HG02938 (cell line): ENCODE measurements at regions not wholly inside any gene's neighbourhood (a gene's known extent, or its start where the extent isn't known, plus 50 kb on each side); places are given as distances from the start of the nearest gene placed in this dataset.
"Not testable (repeated sequence)": the region's sequence is repeated elsewhere in the genome, so short reads cannot be mapped to it uniquely, and the experiment has no call there.

Source experiments
- ATAC-seq: cut with Tn5 transposase; IDR thresholded peaks from one replicate; pipeline ENCODE4 v1.9.1; 2021; ENCODE audit warnings: mild to moderate bottlenecking, moderate library complexity; ENCODE audit not compliant: unreplicated experiment

DNA sequence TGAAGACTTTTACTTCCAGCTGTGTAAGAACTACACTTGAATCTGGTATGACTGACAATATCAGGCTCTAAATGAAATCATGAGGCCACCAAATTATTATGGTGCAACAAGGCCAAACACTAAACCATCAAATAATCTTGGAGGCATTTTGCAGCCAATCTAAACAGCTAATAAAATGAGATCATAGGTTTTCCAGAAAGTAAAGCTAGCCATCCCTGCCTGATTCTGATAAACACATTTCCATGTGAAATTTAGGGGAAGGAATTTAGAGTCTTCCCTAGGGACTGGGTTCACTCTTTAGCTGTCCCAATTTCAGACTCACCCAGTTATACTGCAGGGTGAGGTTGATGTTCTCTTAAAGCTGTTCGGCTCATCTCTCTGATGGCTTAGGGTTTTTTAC lies 190.3 kb upstream of the TMEM196 start:
- no peak for ATAC-seq

DNA sequence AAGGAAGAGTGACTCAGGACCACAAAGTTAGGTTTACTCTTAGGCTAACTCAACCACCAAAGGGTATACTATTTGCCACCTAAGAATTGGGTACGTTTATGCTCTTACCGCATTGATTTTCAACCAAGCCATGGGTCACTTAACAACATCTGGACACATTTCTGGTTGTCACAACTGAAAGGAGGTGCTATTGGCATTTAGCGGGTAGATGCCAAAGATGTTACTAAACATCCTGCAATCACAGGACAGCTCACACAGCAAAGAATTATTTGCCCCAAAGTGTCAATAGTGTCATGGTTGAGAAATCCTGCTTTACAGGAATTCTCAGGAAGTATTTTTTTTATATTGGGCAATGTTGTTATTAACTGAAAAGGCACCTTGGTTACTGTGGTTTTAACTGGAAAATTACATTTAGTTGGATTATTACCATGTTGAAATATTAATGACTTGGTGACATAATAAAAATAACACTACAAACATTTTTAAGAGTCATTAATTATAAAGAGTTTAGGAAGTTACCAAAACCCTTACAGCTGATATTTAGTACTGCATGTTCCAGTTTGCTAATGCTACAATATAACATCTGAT lies 185.0 kb upstream of the TMEM196 start:
- ATAC-seq: no peak

GRCh38 chr7:19957664-19958063 lies 184.2 kb upstream of the TMEM196 start:
- no peak for ATAC-seq

DNA sequence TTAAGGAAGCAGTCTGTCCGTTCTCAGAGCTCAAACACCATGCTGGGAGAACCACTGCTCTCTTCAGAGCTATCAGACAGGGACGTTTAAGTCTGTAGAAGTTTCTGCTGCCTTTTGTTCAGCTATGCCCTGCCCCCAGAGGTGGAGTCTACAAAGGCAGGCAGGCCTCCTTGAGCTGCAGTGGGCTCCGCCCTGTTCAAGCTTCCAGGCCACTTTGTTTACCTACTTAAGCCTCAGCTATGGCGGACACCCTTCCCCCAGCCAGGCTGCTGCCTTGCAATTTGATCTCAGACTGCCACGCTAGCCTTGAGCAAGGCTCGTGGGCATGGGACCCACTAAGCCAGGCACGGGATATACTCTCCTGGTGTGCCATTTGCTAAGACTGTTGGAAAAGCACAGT lies 180.7 kb upstream of the TMEM196 start:
- ATAC-seq: not testable (repeated sequence)

DNA sequence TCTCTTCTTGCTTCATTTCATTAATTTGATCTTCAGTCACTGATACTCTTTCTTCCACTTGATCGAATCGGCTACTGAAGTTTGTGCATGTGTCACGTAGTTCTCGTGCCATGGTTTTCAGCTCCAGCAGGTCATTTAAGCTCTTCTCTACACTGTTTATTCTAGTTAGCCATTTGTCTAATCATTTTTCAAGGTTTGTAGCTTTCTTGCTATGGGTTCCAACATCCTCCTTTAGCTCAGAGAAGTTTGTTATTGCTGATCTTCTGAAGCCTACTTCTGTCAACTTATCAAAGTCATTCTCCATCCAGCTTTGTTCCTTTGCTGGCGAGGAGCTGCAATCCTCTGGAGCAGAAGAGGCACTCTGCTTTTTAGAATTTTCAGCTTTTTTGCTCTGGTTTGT lies 180.0 kb upstream of the TMEM196 start:
- ATAC-seq: not testable (repeated sequence)

DNA sequence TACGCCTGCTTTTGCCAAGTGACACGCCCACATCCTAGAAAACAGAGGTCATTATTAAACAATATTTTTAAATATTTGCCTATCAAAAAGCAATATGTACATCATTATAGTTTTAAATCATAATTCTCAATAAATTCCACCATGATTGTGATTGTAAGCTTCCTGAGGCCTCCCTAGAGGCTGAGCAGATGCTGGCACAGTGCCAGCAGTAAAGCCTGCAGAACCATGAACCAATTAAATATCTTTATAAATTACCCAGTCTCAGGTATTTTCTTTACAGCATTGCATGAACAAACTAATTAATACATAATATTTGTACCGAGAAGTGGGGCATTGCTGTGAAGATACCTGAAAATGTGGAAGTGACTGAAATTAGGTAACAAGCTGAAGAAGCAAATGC lies 174.7 kb upstream of the TMEM196 start:
- ATAC-seq: no peak

- ATAC-seq: no peak
These were observed 171.1 kb upstream of the TMEM196 start for GRCh38 chr7:19944363-19945120.

DNA sequence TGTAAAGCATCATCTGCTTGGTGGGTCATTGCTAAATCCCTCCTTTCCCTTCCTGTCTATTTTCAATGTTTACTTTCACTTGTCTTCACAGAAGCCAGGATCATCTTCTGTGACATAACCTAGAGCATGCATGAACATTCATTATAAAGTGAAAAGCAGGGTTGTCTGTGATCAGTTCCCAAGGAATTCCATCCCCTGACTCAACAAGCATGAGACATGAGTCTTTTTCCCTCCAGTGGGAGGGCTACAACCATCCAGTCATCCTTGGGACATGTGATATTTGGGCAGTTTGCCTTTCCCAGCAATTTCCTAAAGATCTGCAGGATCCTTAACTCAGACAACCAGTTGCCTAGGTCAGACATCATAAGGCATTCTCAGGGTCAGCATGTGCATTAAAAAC lies 166.3 kb upstream of the TMEM196 start:
- ATAC-seq: no peak

DNA sequence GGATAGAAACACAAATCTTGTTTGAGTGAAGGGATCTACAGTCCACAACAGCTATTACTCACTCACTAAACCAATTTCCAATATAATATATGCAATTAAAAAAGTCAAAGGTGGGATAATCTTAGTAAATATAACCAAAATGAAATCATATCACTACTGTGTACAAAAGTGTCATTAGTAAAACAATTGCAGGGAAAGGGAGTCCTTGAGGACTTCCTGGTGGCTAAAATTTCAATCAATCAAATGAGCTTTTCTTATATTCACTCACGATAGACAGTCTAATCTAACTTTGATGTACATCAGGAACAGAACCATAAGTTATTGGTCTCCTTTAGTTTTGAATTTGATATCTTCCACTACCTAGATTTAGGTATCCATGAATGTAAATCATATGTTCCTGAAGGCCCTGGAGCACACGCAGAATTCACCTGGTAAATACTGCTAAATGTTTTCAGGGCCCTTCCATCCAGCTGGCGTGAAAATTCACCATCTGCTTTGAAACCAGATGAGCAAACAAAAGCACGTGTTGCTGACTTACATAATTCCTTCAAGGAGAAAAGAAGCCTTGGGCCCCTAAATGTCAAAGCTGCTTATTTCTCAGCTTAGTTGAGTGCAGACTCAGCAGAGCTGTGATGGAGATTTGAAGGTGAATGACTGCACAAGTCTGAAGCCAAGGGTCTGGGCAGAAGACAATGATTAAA lies 159.3 kb upstream of the TMEM196 start:
- ATAC-seq: no peak

DNA sequence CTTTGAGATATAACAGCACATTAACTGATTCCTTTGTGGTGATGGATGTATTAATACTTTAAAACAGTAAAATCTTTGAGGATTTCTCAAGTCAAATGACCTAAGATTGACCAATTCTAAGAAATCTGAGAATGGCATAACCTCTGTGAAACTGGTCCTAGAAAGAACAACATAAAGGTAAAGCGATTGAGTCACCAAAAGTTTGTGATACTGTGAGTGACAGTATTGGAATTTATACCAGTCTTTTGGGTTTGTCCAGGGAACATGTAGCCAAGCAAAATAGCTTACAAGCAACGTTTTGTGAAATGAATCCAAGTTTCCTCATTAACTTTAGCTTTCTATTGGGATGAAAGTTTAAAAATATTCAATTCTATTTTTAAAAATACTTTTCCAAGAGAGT lies 157.4 kb upstream of the TMEM196 start:
- no peak for ATAC-seq

GRCh38 chr7:19930051-19930450 lies 156.6 kb upstream of the TMEM196 start:
- ATAC-seq: no peak

DNA sequence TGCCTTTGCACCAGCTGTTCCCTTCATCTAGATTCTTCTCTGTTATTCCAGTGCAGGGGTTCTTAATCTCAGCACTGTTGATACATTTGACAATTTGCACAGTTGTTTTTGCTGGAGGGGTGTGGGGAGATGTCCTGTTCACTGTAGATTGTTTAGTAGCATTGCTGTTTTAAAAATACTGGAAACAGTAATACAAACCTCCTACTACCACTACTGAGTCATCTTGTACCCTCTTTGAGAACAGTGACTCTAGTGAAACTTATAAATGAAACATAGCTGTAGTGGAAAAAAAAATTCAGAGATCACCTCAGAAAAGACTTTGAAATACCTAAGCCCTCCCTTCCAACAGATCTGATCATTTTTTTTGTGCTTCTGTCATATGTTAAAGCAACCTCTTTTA lies 154.8 kb upstream of the TMEM196 start:
- ATAC-seq: peak; percentile 96

GRCh38 chr7:19920705-19921104 lies 147.3 kb upstream of the TMEM196 start:
- no peak for ATAC-seq

DNA sequence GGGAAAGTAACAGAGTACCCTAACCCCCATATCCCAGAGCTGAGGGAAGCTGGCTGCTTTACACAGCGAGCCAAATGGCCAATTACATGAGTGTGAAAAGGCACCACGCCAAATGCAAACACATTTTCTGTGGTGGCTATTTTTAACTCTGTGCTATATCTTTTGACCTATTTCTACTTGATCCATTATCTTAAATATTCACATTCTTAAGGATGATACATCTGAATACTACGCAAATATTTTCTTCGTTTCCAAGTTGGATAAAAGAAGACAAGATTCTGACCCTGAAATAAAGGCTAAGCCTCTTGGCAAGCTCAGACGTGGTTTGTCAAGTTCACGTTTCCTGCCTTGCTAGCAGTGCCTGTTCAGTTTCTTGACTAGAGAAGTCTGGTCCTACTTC lies 146.7 kb upstream of the TMEM196 start:
- ATAC-seq: no peak

DNA sequence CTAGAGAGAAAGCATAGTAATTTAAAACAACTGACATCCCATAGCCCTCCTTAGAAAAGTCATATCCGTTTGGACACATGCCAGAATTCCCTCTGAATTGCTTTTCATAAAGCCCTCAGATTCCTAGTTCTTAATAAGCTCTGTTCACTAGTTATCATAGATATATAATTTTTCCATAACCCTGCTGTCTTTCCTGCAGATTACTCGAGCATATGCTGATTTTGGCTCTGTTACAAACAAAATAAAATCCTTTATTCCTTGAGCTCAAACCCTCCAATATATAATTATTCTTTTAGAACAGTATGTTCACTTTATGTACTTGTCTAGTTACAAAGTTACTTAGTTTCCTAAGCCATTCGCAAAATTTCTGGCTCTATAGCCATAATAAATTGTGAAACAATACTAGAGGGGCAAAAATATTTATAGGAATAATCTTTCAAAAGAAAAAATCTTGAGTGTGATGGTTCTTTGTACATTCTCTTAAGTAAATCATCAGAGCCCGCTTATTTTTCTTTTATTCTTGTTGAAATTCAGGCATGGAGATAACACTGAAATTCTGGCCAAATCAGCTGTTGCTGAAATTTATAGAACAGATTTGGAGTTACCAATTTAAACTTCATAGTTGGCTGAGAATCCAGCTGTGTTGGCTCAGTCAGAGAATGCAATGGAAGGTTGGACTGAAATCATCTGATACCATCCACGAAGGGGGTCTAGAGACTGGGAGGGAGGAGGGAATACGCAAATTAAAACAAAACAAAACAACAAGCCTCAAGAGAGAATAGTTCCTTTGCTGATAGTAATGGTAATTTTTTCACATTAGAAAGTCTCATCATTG lies 146.1 kb upstream of the TMEM196 start:
- ATAC-seq: no peak

GRCh38 chr7:19916046-19916445 lies 142.6 kb upstream of the TMEM196 start:
- no peak for ATAC-seq

GRCh38 chr7:19915596-19915995 lies 142.2 kb upstream of the TMEM196 start:
- no peak for ATAC-seq

GRCh38 chr7:19914866-19915265 lies 141.4 kb upstream of the TMEM196 start:
- no peak for ATAC-seq

DNA sequence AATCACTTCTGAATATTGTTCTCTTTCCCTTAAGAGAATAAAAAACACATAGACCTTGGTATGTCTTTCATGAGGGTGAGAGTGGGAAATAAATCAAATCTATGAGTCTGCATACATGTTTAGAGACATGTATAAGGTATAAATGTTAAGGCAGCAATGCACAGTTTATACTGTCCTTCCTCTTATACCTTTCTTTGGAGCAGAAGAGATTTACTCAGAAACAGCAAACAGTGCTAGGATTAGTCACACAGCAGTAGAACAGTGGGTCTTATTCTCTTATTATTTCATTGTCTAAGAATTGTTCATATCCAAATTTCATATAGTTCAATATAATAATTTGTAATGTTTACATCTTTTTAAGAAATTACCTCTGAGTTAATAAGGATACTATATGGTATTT lies 126.7 kb upstream of the TMEM196 start:
- no peak for ATAC-seq

DNA sequence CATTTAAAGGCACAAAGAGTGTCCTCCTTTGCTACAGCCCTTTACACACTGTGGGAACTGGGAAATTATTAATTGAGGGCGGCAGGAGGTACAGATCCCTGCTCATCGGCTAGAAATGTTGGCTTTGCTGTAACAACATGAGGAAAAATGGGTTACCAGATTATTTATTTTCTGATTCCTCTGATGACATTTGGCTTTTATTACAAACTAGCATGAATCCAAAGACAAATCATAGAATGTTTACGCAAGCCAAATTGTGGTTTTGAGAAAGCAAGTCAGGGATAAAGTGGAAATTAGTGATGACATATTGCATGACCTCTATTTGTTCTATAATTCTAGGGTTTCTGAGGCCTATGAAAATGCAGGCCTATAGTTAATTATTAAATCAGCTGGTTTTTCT lies 126.1 kb upstream of the TMEM196 start:
- no peak for ATAC-seq

DNA sequence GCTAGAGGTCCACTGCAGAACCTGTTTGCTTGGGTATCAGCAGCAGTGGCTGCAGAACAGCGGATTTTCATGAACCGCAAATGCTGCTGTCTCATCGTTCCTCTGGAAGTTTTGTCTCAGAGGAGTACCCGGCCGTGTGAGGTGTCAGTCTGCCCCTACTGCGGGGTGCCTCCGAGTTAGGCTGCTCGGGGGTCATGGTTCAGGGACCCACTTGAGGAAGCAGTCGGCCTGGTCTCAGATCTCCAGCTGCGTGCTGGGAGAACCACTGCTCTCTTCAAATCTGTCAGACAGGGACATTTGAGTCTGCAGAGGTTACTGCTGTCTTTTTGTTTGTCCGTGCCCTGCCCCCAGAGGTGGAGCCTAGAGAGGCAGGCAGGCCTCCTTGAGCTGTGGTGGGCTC lies 109.5 kb upstream of the TMEM196 start:
- ATAC-seq: not testable (repeated sequence)
